ENCODE measurements at regions not wholly inside any gene's neighbourhood (a gene's known extent, or its start where the extent isn't known, plus 50 kb on each side); places are given as distances from the start of the nearest gene placed in this dataset.

- TF ChIP-seq POLR2AphosphoS5 (IDR thresholded peaks at IDR 0.05) (no peak), POLR2A (IDR thresholded peaks at IDR 0.05; ENCODE audit: low read depth) (no peak), CTCF (IDR thresholded peaks at IDR 0.05) (no peak)
These were observed 298.8 kb upstream of the CTSO start for GRCh38 chr4:156252358-156252921.

All from esophagus muscularis mucosa (tissue), 3 donors.